HG03196 (cell line): ENCODE measurements at regions not wholly inside any gene's neighbourhood (a gene's known extent, or its start where the extent isn't known, plus 50 kb on each side); places are given as distances from the start of the nearest gene placed in this dataset.

Experiments used
- ATAC-seq: cut with Tn5 transposase; IDR thresholded peaks from one replicate; pipeline ENCODE4 v1.9.1; 2021; ENCODE audit not compliant: unreplicated experiment

GRCh38 chr5:2196989-2197619 lies 314.4 kb upstream of the IRX4 start:
- ATAC-seq, result no peak

GRCh38 chr5:2196416-2196815 lies 313.7 kb upstream of the IRX4 start:
- ATAC-seq, result no peak

- no peak for ATAC-seq
Observed at GRCh38 chr5:2194949-2195348, 312.2 kb upstream of the IRX4 start.

- ATAC-seq, result no peak
Observed at GRCh38 chr5:2194236-2194555, 311.5 kb upstream of the IRX4 start.

GRCh38 chr5:2193542-2194235 lies 311.0 kb upstream of the IRX4 start:
- ATAC-seq, result no peak

GRCh38 chr5:2193142-2193541 lies 310.4 kb upstream of the IRX4 start:
- no peak for ATAC-seq

- ATAC-seq, result no peak
Observed at GRCh38 chr5:2192496-2192895, 309.8 kb upstream of the IRX4 start.

GRCh38 chr5:2191972-2192371 lies 309.2 kb upstream of the IRX4 start:
- ATAC-seq, result no peak

- no peak for ATAC-seq
Observed at GRCh38 chr5:2190549-2190948, 307.8 kb upstream of the IRX4 start.

GRCh38 chr5:2188661-2189060 lies 305.9 kb upstream of the IRX4 start:
- ATAC-seq, result no peak

GRCh38 chr5:2188137-2188536 lies 305.4 kb upstream of the IRX4 start:
- ATAC-seq, result no peak

GRCh38 chr5:2187687-2188086 lies 305.0 kb upstream of the IRX4 start:
- no peak for ATAC-seq

GRCh38 chr5:2187156-2187555 lies 304.4 kb upstream of the IRX4 start:
- ATAC-seq, result no peak

GRCh38 chr5:2186472-2187015 lies 303.8 kb upstream of the IRX4 start:
- ATAC-seq, result no peak

GRCh38 chr5:2185646-2186471 lies 303.1 kb upstream of the IRX4 start:
- ATAC-seq, result no peak

GRCh38 chr5:2184563-2185540 lies 302.1 kb upstream of the IRX4 start:
- ATAC-seq, result no peak

- ATAC-seq, result no peak
Observed at GRCh38 chr5:2184026-2184366, 301.3 kb upstream of the IRX4 start.

GRCh38 chr5:2183154-2184025 lies 300.7 kb upstream of the IRX4 start:
- no peak for ATAC-seq

GRCh38 chr5:2182020-2182419 lies 299.3 kb upstream of the IRX4 start:
- ATAC-seq, result no peak

GRCh38 chr5:2181557-2181956 lies 298.8 kb upstream of the IRX4 start:
- no peak for ATAC-seq
